ENCODE measurements at regions not wholly inside any gene's neighbourhood (a gene's known extent, or its start where the extent isn't known, plus 50 kb on each side); places are given as distances from the start of the nearest gene placed in this dataset.

- no peak for TF ChIP-seq GABPA (IDR thresholded peaks at IDR 0.05; ENCODE audit: low read depth)
- no peak for TF ChIP-seq POLR2AphosphoS5 (IDR thresholded peaks at IDR 0.05; ENCODE audit: low read depth)
- TF ChIP-seq, protein P1, sequence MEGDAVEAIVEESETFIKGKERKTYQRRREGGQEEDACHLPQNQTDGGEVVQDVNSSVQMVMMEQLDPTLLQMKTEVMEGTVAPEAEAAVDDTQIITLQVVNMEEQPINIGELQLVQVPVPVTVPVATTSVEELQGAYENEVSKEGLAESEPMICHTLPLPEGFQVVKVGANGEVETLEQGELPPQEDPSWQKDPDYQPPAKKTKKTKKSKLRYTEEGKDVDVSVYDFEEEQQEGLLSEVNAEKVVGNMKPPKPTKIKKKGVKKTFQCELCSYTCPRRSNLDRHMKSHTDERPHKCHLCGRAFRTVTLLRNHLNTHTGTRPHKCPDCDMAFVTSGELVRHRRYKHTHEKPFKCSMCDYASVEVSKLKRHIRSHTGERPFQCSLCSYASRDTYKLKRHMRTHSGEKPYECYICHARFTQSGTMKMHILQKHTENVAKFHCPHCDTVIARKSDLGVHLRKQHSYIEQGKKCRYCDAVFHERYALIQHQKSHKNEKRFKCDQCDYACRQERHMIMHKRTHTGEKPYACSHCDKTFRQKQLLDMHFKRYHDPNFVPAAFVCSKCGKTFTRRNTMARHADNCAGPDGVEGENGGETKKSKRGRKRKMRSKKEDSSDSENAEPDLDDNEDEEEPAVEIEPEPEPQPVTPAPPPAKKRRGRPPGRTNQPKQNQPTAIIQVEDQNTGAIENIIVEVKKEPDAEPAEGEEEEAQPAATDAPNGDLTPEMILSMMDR (IDR thresholded peaks at IDR 0.05; ENCODE audit: insufficient read depth, low read length), result no peak
Measured at GRCh38 chr19:30743702-30744101, 371.5 kb downstream of the ZNF536 start.
